ENCODE measurements at regions not wholly inside any gene's neighbourhood (a gene's known extent, or its start where the extent isn't known, plus 50 kb on each side); places are given as distances from the start of the nearest gene placed in this dataset.

DNA sequence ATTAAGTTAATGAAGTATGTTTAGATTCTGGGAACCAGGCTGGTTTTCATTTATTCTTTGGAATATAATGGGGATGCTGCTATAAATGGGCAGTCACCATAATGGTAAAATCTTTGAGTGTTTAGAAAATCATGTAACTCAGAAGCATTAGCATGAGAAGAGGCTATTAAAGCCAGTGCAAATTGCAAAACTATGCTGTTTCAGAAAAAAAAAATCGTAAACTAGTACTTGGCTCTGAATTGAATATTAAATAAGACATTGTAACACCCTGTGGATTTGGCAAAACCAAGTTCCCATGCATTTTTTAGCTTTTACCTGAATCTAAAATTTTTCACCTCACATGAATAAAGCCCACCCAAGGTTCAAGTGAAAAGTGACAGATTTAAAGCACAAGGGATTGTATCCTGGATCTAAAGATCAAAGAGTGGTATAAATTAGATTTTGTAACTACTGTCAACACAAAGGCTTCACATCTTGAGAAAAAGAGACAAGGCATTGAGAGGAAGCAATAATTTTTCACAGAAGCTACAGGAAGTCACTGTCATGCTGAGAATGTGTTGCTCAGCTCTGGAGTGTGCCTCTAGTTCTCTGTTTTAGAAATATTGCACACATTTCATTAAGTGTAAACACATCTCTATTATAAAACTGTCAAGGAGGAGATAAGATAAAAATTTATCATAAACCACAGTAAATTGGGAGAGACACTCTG lies 142.2 kb downstream of the ABCA8 start:
- no peak for DNase-seq

DNA sequence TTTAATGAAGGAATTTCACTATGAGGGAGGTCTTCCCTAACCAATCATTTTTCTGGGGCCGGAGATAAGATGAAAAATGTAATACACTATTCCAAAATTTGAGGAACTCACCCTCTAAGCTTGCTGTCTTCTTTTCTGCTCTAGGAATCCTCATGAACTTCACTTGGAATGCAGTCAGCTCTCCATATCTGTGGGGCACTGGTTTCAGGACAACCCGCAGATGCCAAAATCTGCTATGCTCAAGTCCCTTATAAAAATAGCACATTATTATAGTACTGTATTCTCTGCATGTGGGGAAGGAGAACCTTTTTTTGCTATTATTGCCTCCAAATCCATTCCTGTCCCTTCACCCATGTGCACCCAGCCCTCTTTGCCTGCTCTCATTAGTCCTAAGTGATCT lies 146.0 kb downstream of the ABCA8 start:
- DNase-seq = no peak

DNA sequence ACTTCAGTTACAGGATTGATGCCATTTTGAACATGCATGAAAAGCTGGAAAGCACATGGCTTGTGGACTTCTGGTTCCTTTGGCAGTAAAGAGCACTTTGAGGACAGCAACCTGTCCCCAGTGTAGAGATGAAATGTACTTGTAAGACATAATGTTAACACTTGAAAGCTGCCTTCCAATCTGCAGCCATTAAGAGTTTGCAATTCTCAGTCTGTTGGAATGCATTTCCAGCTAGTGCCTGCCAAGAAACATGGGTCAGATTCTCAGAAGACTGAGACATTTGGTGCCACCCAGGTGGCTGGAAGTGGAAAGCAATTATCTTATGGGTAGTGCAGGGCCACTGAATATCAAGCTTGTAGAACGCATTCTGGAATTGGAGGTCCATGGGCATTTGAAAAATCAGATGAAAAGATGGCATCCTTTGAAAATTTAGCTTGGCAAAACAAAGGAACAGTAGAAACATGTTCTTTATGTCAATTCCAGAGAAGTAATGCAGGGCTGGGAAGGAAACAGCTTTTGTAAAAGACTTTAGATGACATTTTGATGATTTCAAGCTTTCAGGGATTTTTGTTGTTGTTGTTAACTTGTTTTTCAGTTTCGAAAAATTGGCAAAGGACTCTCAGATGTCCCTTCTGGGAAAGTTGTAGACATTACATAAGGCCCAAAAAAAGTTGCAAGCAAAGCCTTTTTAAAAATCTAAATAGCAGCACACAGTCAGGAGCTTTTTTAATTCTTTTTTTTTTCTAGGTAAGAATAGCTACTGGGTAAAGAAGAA lies 147.0 kb downstream of the ABCA8 start:
- no peak for DNase-seq

DNA sequence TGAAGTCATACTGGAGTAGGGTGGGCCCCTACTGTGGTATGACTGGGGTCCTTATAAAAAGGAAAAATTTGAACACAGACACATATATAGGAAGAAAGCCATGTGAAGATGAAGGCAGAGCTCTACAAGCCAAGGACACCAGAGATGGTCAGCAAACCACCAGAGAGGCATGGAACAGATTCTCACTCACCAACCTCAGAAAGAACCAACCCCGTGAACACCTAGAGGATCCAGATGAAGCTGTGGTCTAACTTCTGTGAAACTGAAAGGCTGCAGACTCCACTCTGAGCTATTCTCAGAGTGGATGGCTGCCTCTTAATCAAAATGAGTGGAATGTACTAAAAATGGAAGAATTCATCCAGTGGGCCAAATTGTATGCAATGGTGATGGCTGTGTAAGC lies 149.6 kb downstream of the ABCA8 start:
- DNase-seq = no peak

DNA sequence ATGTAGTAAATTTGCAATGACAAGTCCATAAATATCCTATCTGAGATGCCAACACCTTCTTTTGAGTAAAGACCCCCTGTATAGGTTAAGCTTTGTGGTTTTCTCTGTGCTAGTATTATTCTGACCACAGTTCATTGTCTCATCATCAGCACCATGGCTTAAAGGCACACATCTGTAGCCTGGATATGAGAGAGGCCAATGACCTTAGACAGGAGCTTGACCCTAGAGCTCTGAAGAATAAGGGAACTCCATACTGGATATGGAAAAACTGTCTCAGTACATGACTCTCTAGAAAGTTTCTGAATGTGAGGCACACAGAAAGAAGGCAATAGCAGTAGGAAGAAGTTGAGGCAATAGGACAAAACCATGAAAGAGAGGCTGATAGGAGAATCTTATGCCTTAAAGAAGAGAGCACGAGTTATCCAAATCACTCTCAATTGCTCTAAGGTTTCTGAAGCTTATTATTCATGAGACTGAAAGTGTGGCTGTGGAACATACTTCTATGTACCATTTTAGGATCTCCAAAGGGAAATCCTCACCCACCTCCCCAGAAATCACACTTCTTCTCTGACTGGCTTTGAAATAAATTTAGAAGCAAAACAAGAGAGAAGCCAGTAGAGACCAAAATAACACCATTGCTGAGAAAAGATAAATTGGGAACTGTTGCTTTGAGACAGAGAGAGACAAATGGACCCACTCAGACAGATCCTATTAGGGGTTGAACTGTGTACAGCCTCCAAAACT lies 150.2 kb downstream of the ABCA8 start:
- no peak for DNase-seq

DNA sequence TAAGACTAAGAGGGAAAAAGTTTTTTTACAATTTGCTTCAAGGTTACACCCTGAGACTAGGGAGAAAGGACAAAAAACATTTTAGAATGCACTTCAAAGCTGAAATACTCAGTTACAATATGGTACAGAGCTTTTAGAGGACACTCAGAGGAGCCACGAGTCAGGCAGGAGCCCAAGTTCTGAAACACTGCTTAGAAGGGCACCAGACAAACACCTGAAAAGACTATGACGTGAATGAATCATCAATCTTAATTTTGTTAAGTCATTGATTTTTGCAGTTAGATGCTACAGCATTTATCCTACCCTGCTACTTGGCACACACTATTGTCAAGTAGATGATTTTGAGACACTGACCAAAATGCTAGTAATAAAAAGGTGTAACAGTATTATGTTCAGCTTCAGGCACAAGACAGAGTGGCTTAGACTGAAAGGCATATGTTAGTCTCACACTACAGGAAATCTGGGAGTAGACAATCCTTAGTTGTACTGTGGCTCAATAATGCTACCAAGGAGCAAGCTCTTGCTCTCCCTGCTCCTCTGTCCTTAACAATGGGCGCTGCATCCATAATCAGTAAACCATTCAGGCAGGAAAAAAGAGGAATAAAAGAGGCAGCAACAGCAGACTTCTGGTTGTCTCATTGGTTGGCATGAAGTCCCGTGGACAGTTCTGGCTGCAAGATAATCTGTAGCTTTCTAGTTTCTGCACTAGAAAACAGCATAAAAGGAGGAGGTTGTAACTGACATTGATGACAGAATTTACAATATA lies 151.8 kb downstream of the ABCA8 start:
- no peak for DNase-seq

DNA sequence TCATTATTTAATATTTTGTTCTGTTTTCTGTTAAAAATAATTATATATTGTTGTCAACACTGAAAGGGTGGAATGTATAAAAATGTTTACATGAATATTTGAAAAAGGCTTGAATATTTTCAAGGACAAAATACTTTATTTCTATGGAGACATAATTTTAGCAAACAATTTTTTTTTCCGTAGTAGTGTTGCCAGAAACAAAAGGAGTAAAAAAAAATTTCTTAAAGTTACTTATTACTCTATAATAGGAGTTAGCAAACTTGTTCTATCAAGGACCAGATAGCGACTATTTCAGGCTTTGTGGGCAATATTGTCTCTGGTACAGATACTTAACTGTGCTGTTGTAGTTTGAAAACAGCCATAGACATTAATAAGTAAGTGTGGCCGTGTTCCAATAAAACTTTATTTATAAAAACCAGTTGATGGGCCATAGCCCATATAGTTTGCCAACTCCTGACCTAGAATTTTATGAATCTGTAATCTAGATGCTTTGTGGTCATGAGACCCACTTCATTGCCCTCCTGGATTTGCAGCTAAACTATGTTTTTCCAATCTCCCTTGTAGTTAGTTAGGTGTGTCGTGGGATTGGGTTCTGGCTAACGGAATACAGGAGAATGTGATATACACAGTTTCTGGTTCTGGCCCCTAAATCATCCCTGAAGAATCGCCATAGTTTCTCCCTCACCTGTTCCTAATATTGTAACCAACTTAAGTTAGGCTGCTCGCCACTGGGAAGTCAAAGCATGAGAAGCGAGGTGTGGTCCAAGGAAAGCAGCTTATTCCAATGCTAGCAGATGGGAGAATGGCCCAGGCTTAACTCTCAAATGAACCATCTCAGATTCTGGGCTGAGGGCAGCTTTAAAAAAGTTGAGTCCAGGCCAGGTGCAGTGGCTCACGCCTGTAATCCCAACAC lies 153.6 kb downstream of the ABCA8 start:
- DNase-seq = no peak

DNA sequence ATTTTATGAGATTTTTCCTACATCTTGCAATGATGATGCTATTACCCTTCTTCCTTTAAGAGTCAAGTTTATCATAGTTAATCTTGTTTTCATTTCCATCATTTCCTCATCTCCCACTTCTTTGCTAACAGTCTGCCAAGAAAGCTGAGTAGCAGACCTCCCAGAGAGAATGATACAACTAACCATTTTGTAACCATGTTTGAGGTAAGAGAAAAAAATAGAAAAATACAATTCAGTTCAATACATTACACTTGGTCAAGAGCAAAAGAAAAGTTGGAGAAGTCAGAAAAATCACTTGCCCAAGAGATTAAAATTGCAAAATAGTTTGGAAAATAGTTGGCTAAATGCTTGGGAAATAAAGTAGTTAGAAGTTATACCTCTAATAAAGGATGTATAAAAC lies 154.4 kb downstream of the ABCA8 start:
- DNase-seq = no peak

DNA sequence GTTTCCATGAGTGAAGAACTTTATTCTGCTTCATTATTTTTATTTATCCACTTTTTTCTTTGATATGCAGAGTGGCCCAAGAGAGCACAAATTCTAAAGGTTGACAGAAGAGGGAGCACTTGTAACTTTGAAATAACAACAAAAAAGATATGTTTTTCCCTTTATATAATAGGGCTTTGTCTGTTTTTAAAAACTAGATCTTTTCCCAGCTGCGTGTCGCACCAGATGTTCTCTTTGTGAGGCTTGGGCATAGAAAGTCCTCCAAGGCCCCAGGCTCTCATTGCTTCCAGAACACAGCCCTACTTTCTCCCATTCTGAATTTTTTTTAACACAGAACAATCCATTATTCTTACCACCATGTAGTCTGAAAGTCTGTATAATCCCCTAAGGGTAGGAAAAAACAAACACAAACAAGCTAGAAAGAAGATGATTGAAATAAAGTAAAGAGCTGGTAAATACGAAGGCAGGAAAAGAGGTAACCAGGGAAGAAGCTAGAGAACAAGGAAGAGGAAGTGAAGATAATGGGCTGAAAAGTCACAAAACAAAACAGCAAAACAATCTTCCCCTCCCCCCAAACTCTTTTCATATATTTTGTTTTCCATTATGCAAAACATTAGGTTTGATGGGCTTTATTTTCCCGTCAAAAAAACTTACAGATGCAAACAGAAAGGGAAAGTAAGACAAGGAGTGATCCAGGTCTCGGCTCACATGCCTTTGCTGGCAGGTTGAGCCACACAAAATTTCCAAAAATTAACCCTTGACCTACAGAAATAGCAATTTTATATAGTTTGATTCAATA lies 160.4 kb downstream of the ABCA8 start:
- DNase-seq = no peak

DNA sequence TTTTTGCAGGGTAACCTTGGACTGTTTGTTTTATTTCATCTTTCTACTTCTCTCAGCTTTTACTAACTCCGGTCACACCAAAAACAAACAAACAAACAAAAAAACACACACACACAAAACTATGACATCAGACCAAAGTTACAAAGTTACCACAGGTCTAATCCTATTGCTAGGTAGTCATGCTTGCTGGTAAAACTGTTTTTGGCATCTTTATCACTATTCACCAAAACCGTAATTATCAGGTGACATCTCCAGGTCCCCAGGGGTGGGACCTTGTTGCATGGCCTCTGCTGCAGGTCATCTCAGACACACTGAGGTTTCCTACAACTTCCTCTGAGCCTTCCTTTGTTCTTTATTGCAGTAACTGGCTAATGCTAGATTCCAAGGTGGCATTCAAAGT lies 162.3 kb downstream of the ABCA8 start:
- no peak for DNase-seq

DNA sequence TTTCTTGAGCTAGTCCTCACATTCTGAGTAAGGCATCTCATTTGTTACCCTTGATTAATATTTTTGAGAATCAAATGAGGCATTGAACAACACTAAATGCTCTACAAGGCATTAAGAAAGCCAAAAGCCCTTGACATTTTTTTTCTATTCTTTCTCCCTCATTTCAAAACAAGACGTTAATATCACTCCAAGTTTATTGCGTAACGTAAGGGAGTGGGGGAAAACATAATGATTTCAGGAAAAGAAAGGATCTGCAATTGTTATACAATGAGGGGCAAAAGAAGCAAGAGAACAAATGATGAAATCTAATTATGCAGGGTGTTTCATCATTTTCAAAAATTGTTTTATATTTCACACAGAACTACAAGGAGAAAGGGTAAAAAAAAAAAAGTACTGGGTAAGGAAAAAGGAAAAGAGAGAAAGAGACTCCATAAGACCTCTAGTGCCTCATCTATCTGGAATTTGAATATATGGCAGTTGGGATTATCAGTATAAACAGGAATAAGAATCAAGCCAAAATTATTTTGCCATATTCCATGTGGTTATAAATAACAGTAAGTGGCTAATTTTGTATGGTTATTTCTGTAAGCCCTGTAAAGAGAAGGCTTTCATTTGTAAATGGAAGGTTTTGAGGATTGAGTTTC lies 163.0 kb downstream of the ABCA8 start:
- DNase-seq = no peak

DNA sequence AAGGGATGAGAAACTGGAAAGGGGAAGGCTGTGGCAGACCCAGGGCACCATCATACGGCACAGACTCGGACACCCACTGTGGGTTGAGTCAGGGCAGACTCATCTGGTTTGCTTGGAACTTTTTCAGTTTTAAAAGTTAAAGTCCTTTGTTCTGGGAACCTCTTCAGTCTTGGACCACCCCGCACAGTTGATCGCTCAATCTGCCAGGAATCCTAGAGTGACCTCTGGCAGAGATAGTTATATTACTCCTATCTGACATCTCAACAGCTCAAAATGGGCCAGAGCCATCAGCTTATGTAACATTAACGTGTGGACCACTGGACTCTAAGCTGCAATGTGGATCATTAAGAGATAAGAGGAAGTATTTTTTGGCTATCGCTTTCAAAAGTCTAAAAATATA lies 164.3 kb downstream of the ABCA8 start:
- DNase-seq = no peak

DNA sequence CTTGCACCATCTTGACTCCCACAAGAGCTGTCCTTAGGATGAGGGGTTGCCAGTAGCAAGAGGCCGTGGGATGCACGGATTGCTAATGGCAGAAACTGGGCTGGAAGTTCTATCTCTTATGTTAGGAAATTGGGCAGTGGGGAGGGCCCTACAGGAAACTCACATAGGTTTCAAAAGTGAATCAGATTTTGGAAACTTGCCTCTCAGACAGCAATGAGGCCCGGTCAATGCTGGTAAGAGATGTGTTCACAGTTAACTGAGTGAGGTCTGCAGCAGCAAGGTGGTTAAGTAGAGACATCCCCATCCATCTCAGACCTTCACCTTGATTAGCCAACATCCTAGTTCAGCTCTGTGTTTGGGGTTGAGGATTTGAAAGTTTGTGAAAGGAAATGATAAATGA lies 164.7 kb downstream of the ABCA8 start:
- DNase-seq = no peak

DNA sequence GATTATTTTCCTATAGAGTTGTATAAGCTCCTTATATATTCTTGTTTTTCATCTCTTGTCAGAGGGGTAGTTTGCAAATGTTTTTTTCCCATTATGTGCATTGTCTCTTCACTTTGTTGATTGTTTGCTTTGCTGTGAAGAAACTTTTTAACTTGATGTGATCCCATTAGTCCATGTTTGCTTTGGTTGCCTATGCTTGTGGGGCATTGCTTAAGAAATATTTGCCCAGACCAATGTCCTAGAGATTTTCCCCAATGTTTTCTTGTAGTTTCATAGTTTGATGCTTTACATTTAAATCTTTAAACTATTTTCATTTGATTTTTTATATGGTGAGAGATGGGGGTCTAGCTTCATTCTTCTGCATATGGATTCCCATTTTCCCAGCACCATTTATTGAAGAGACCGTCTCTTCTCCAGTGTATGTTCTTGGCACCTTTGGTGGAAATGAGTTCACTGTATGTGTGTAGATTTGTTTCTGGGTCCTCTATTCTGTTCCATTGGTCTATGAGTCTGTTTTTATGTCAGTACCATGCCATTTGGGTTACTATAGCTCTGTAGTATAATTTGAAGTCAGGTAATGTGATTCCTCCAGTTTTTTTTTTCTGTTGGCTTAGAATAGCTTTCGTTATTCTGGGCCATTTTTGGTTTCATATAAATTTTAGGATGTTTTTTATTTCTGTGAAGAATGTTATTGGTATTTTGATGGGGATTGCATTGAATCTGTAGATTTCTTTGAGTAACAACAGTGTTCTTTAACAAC lies 165.8 kb downstream of the ABCA8 start:
- DNase-seq = no peak

DNA sequence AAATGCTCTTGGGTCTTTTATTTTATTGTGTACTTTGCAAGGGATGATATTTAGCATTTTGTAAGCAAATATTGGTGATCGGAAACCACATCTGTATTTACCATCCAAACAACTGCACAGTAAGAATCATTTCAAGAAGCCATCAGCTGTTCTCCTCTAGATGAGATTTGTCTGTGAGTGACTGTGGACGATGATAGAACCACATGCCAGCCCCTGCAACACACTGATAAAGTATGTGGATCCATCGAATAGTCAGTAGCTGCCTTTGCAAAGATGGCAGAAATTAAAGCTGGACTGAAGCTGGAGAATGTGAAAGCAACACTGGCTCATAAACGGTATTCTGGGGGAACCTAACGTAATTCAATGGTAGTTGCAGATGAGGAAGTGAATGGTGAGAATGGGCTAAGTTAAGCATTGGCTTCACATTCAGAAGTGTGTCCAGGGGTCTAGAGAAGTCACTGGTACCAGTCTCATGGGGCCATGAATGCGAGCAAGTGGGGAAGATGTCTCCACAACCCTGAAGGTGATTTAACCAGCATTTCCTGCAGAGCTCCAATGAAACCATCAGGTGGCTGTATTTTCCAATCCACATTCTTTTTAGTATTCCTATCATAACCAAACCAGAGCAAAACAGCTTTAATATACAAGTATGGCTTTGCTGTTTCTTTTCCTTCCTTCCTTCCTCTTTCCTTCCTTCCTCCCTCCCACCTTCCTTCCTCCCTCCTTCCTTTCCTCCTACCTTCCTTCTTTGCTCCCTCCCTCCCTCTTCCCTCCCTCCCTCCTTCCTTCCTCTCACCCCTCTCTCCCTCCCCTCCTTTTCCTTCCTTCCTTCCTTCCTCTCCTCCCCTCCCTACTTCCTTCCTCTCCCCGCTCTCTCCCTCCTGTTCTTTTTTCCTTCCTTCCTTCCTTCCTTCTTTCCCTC lies 169.4 kb downstream of the ABCA8 start:
- DNase-seq = no peak

DNA sequence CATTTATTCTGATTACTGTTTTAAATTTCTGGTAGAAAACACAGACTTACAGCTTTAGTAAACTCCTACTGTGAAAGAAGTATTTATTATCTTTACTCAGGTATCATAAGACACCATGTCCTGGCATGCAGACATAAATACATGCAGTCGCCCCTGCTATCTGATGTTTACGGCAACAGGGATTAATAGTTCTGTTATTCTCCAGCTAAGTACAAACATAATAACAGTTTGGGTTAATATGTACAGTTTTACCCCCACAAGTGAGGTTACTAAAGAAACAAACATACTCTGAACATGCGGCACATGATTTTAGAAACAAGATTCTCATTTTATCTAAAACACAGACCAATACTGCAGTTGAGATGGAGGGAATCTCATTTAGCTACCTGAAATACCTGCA lies 170.8 kb downstream of the ABCA8 start:
- DNase-seq = no peak

DNA sequence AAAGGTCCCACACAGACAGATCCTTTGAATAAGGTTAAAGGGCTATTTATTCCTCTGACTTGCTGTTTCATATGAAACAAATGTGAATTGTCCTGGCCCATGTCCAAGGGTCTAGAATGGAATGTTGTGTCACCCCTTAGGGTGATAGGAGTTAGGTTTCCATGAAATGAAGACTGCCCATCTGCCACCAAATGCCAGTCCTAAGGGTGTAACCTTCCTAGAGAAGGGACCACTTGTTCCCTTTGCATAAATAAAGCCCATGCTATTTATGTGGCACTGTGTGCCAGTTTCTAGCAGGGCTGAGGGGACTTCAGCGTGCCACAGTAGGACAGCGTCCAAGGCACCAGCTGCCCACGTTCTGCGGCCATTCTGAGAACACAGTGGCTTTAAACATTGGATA lies 171.3 kb downstream of the ABCA8 start:
- DNase-seq = no peak

DNA sequence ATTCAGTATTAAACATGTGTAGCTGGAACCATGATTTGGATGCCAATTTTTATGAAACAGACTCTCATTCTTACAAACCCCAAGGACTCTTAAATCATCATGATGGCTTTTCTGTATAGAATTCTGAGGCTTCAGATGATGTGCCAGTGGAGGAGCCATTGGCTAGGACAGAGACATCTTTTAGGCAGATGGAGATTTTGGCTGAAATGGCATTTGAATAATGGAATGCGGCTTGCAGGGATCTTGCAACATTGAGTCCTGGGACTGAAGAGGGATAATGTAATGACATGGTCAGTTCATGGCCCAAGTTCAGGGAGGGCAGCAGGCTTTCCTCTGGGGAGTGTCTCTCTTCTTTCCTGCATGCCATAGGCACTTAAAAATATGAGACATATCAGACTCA lies 172.4 kb downstream of the ABCA8 start:
- no peak for DNase-seq

DNA sequence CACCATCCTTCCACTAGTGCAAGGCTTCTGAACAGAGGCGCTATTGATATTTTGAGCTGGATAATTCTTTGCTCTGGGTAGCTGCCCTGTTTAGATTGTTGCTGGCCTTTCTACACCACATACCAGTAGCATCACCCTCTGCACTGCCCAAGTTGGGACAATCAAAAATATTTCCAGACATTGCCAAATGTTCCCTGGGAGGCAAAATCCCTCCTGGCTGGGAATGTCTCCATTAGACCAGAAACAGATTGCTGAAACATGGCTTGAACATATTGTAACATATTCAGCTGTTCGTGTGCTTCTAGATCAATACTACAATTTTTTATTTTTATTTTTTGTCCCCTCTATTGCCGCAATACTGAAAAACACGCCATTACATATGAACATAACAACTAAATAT lies 174.6 kb downstream of the ABCA8 start:
- DNase-seq = no peak

Measured in NCI-H187 (cell line).